Neutrophil (primary cell): ENCODE measurements at regions not wholly inside any gene's neighbourhood (a gene's known extent, or its start where the extent isn't known, plus 50 kb on each side); places are given as distances from the start of the nearest gene placed in this dataset.

Experiments used
- H3K27ac ChIP-seq: fragments of 200-600 bp; sonication (generic); 2 replicates; pipeline ENCODE4 v1.5.1; 2016; ENCODE audit warnings: mild to moderate bottlenecking, moderate library complexity
- H3K27me3 ChIP-seq: fragments of 200-600 bp; sonication (generic); 2 replicates; pipeline ENCODE4 v1.6.0; 2016; ENCODE audit warnings: mild to moderate bottlenecking
- H3K36me3 ChIP-seq: fragments of 200-600 bp; sonication (generic); 2 replicates; pipeline ENCODE4 v1.5.1; 2017
- H3K4me1 ChIP-seq, 2 experiments: fragments of 200-600 bp in 1 of 2; sonication (generic) in 1 of 2; 1 replicate in 1 of 2; 2 replicates in 1 of 2; pipeline versions ENCODE4 v1.5.1 to v1.6.1; 2013 to 2016; ENCODE audit warnings: low read depth in 1 of 2, low read length in 1 of 2, mild to moderate bottlenecking in 1 of 2, moderate library complexity in 1 of 2; ENCODE audit not compliant: control insufficient read depth in 1 of 2, insufficient read depth in 1 of 2
- H3K4me3 ChIP-seq, 2 experiments: fragments of 200-600 bp in 1 of 2; sonication (generic) in 1 of 2; 1 replicate in 1 of 2; 2 replicates in 1 of 2; pipeline ENCODE4 v1.5.1; 2013 to 2016; ENCODE audit warnings: low read depth in 1 of 2, low read length in 1 of 2, mild to moderate bottlenecking in 1 of 2, moderate library complexity in 1 of 2
- H3K9me3 ChIP-seq: fragments of 200-600 bp; sonication (generic); 2 replicates; pipeline ENCODE4 v1.5.1; 2016
- CTCF ChIP-seq: fragments of 200-600 bp; sonication (generic); IDR thresholded peaks from 2 replicates; pipeline ENCODE4 v1.5.1; 2016; ENCODE audit warnings: antibody characterized with exemption

- no peaks in the 10 kb centered on the region for H3K4me1 ChIP-seq
- H3K27ac ChIP-seq = no peak overlapping the region
- no peak for TF ChIP-seq CTCF
- H3K27me3 ChIP-seq = no peaks in the 10 kb centered on the region
- no peaks in the 10 kb centered on the region for H3K9me3 ChIP-seq
- no peak overlapping the region for H3K4me3 ChIP-seq
- no peaks in the 10 kb centered on the region for H3K36me3 ChIP-seq
These were observed 197.8 kb downstream of the DMAC1 start for GRCh38 chr9:7601739-7602138.

GRCh38 chr9:7597716-7598115 lies 201.9 kb downstream of the DMAC1 start:
- no peaks in the 10 kb centered on the region for H3K36me3 ChIP-seq
- no peaks in the 10 kb centered on the region for H3K27me3 ChIP-seq
- H3K9me3 ChIP-seq = no peaks in the 10 kb centered on the region
- H3K4me1 ChIP-seq = no peaks in the 10 kb centered on the region
- no peak overlapping the region for H3K4me3 ChIP-seq
- TF ChIP-seq CTCF = no peak
- H3K27ac ChIP-seq = no peak overlapping the region

- H3K4me1 ChIP-seq = no peaks in the 10 kb centered on the region
- TF ChIP-seq CTCF = no peak
- no peak overlapping the region for H3K27ac ChIP-seq
- H3K9me3 ChIP-seq = no peaks in the 10 kb centered on the region
- H3K4me3 ChIP-seq = no peak overlapping the region
- H3K36me3 ChIP-seq = no peaks in the 10 kb centered on the region
- H3K27me3 ChIP-seq = no peaks in the 10 kb centered on the region
These were observed 207.0 kb downstream of the DMAC1 start for GRCh38 chr9:7592321-7593316.

GRCh38 chr9:7591501-7591900 lies 208.1 kb downstream of the DMAC1 start:
- H3K27ac ChIP-seq = no peak overlapping the region
- no peaks in the 10 kb centered on the region for H3K4me1 ChIP-seq
- no peaks in the 10 kb centered on the region for H3K27me3 ChIP-seq
- no peak overlapping the region for H3K4me3 ChIP-seq
- no peaks in the 10 kb centered on the region for H3K9me3 ChIP-seq
- no peaks in the 10 kb centered on the region for H3K36me3 ChIP-seq
- TF ChIP-seq CTCF = no peak

GRCh38 chr9:7580568-7580967 lies 219.0 kb downstream of the DMAC1 start:
- no peaks in the 10 kb centered on the region for H3K36me3 ChIP-seq
- TF ChIP-seq CTCF = no peak
- no peaks in the 10 kb centered on the region for H3K27me3 ChIP-seq
- no peaks in the 10 kb centered on the region for H3K4me1 ChIP-seq
- H3K27ac ChIP-seq = no peak overlapping the region
- H3K4me3 ChIP-seq = no peak overlapping the region
- no peaks in the 10 kb centered on the region for H3K9me3 ChIP-seq
